ENCODE measurements at regions not wholly inside any gene's neighbourhood (a gene's known extent, or its start where the extent isn't known, plus 50 kb on each side); places are given as distances from the start of the nearest gene placed in this dataset.
"Not testable (repeated sequence)": the region's sequence is repeated elsewhere in the genome, so short reads cannot be mapped to it uniquely, and the experiment has no call there.

GRCh38 chr3:95334461-95334860 is 1271.6 kb downstream of the NSUN3 start:
- Histone ChIP-seq H3K27me3 (replicated peaks; ENCODE audit: control insufficient read depth, insufficient read depth, low read length) (no peaks in the 10 kb centered on the region), H3K36me3 (ENCODE audit: control insufficient read depth, insufficient read depth, low read length) (no peaks in the 10 kb centered on the region), H3K4me3 (replicated peaks; ENCODE audit: low read depth, low read length) (no peak overlapping the region)
- no peak for DNase-seq (ENCODE audit: extremely low read depth, insufficient read length)
- TF ChIP-seq CTCF (IDR thresholded peaks at IDR 0.05; ENCODE audit: insufficient read depth, low read length, poor library complexity, severe bottlenecking) = no peak

GRCh38 chr3:95335517-95335916 is 1272.7 kb downstream of the NSUN3 start:
- Histone ChIP-seq H3K27me3 (replicated peaks; ENCODE audit: control insufficient read depth, insufficient read depth, low read length) (no peaks in the 10 kb centered on the region), H3K4me3 (replicated peaks; ENCODE audit: low read depth, low read length) (no peak overlapping the region), H3K36me3 (ENCODE audit: control insufficient read depth, insufficient read depth, low read length) (no peaks in the 10 kb centered on the region)
- TF ChIP-seq CTCF (IDR thresholded peaks at IDR 0.05; ENCODE audit: insufficient read depth, low read length, poor library complexity, severe bottlenecking) = no peak
- no peak for DNase-seq (ENCODE audit: extremely low read depth, insufficient read length)

- no peak for TF ChIP-seq CTCF (IDR thresholded peaks at IDR 0.05; ENCODE audit: insufficient read depth, low read length, poor library complexity, severe bottlenecking)
- H3K27me3 ChIP-seq (replicated peaks; ENCODE audit: control insufficient read depth, insufficient read depth, low read length) = no peaks in the 10 kb centered on the region
- no peak for DNase-seq (ENCODE audit: extremely low read depth, insufficient read length)
- no peaks in the 10 kb centered on the region for H3K36me3 ChIP-seq (ENCODE audit: control insufficient read depth, insufficient read depth, low read length)
- H3K4me3 ChIP-seq (replicated peaks; ENCODE audit: low read depth, low read length) = no peak overlapping the region
Observed at GRCh38 chr3:95338446-95338845, 1275.6 kb downstream of the NSUN3 start.

- TF ChIP-seq CTCF (IDR thresholded peaks at IDR 0.05; ENCODE audit: insufficient read depth, low read length, poor library complexity, severe bottlenecking) = no peak
- no peak for DNase-seq (ENCODE audit: extremely low read depth, insufficient read length)
- Histone ChIP-seq H3K4me3 (replicated peaks; ENCODE audit: low read depth, low read length) (no peak overlapping the region), H3K27me3 (replicated peaks; ENCODE audit: control insufficient read depth, insufficient read depth, low read length) (no peaks in the 10 kb centered on the region), H3K36me3 (ENCODE audit: control insufficient read depth, insufficient read depth, low read length) (no peaks in the 10 kb centered on the region)
Observed at GRCh38 chr3:95341314-95341713, 1278.5 kb downstream of the NSUN3 start.

- DNase-seq (ENCODE audit: extremely low read depth, insufficient read length) = no peak
- no peak for TF ChIP-seq CTCF (IDR thresholded peaks at IDR 0.05; ENCODE audit: insufficient read depth, low read length, poor library complexity, severe bottlenecking)
- no peaks in the 10 kb centered on the region for H3K36me3 ChIP-seq (ENCODE audit: control insufficient read depth, insufficient read depth, low read length)
- H3K27me3 ChIP-seq (replicated peaks; ENCODE audit: control insufficient read depth, insufficient read depth, low read length) = no peaks in the 10 kb centered on the region
- no peak overlapping the region for H3K4me3 ChIP-seq (replicated peaks; ENCODE audit: low read depth, low read length)
Observed at GRCh38 chr3:95343228-95343627, 1280.4 kb downstream of the NSUN3 start.

- DNase-seq (ENCODE audit: extremely low read depth, insufficient read length) = no peak
- Histone ChIP-seq H3K36me3 (ENCODE audit: control insufficient read depth, insufficient read depth, low read length) (no peaks in the 10 kb centered on the region), H3K27me3 (replicated peaks; ENCODE audit: control insufficient read depth, insufficient read depth, low read length) (no peaks in the 10 kb centered on the region), H3K4me3 (replicated peaks; ENCODE audit: low read depth, low read length) (no peak overlapping the region)
- TF ChIP-seq CTCF (IDR thresholded peaks at IDR 0.05; ENCODE audit: insufficient read depth, low read length, poor library complexity, severe bottlenecking) = no peak
Observed at GRCh38 chr3:95343767-95344166, 1280.9 kb downstream of the NSUN3 start.

- H3K27me3 ChIP-seq (replicated peaks; ENCODE audit: control insufficient read depth, insufficient read depth, low read length); H3K4me3 ChIP-seq (replicated peaks; ENCODE audit: low read depth, low read length); DNase-seq (ENCODE audit: extremely low read depth, insufficient read length); H3K36me3 ChIP-seq (ENCODE audit: control insufficient read depth, insufficient read depth, low read length): not testable (repeated sequence)
Observed at GRCh38 chr3:95347936-95348335, 1285.1 kb downstream of the NSUN3 start.
